GM18951 (cell line): ENCODE measurements at regions not wholly inside any gene's neighbourhood (a gene's known extent, or its start where the extent isn't known, plus 50 kb on each side); places are given as distances from the start of the nearest gene placed in this dataset.

Source experiments
- POLR2A ChIP-seq: IDR thresholded peaks from 4 replicates; pipeline ENCODE4 v1.6.1; 2011; ENCODE audit warnings: mild to moderate bottlenecking; ENCODE audit not compliant: insufficient read length, insufficient read depth; ENCODE audit errors: extremely low read depth
- in situ Hi-C: fragments of 300-500 bp; cut with MboI; formaldehyde crosslinking; loops from one replicate; pipeline ENCODE4 v1.12.0; 2022; ENCODE audit warnings: low sequenced_read_pairs, mixed read lengths, inconsistent platforms; ENCODE audit not compliant: unreplicated experiment

GRCh38 chr22:34070531-34070930 is 150.3 kb upstream of the LARGE1 start:
- no peak for TF ChIP-seq POLR2A
- in situ Hi-C loops: no loop called here

- no peak for TF ChIP-seq POLR2A
- in situ Hi-C loops: no loop called here
These were observed 152.3 kb upstream of the LARGE1 start for GRCh38 chr22:34072585-34072984.

GRCh38 chr22:34080433-34080832 is 160.2 kb upstream of the LARGE1 start:
- TF ChIP-seq POLR2A: no peak
- in situ Hi-C loops: no loop called here

DNA sequence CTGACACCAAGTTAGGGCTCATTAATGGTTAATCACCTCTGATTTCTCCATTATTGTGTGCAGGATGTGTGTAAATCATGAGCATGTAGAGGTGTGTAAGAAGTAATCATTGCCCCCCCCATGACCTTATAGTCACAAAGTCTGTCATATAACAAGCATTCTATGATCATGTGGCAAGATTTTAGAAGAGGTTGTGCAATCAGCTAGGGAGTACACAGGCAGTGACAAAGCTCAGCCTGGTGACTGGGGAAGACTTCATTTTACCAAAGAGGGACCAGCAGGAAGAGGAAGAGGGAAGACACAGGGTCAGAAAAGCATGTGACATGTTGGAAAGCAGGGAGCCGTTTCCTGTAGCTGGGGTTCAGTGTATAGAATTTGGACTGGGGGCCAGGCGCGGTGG is 176.5 kb upstream of the LARGE1 start:
- in situ Hi-C loops: no loop called here
- no peak for TF ChIP-seq POLR2A

DNA sequence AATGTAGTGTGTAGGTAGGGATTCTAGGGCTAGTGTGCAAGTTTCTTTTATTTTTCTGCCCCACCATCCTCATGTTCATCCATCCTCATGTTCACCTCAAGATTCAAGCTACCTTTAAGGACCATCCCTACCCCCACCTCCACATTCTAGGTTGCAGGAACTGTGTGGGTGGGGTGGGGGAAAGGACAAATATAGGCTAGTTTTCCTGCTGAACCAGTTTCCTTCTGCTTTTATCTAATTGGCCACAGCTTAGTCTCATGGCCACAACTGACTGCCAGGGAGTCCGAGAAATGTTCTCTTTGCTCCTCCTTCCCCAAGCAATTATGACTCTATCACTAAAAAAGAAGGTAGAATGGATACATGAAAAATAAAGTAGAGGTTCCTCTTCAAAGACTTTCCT is 179.0 kb upstream of the LARGE1 start:
- in situ Hi-C loops: no loop called here
- TF ChIP-seq POLR2A: no peak

GRCh38 chr22:34102633-34103032 is 182.4 kb upstream of the LARGE1 start:
- no peak for TF ChIP-seq POLR2A
- in situ Hi-C loops: no loop called here

DNA sequence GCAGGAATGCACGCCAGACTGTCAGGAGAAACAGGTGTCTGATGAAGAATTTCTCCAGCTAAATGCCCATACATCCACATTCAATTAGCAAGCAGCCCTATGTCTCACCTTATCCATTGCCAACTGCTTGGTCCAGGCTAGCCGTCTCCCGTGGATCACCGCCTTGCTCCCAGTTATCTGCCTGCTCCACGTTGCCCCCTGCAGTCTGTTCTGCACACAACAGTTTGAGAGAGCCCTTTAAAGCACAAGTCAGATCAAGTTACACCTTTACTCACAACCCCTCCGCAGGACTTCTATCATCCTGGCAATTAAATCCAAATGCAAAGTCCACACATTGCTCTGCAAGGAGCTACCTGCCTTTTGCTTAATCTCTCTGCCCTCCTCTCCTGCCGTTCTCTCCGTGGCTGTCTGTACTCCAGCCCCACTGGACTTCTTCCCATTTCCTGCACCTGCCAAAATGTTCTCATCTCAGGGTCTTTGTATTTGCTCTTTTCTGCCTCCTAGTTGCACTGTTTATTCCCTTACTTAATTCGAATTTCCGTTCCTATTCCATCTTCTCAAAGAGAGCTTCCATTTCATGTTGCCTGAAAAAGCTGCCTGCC is 185.3 kb upstream of the LARGE1 start:
- in situ Hi-C loops: no loop called here
- TF ChIP-seq POLR2A: no peak

DNA sequence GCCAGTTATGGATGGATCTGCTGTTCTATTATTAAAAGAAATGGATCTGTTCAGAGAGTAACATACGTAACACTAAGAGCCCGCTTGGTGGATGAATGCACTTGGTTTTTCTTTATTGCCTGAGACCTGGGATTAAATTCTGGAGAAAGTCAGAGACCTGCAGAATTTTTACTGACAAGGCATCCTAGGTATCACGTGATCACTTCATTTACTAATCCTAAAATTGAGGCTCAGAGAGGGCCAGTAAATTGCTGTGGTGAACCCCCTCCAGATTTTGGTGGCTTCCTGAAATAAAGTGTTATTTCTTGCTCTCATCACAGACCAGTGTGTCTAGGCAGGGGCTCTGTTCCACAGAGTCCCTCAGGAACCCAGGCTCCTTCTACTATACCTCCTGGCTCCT is 187.9 kb upstream of the LARGE1 start:
- in situ Hi-C loops: no loop called here
- TF ChIP-seq POLR2A: no peak

- in situ Hi-C loops: no loop called here
- no peak for TF ChIP-seq POLR2A
These were observed 191.0 kb upstream of the LARGE1 start for GRCh38 chr22:34111210-34111824.

DNA sequence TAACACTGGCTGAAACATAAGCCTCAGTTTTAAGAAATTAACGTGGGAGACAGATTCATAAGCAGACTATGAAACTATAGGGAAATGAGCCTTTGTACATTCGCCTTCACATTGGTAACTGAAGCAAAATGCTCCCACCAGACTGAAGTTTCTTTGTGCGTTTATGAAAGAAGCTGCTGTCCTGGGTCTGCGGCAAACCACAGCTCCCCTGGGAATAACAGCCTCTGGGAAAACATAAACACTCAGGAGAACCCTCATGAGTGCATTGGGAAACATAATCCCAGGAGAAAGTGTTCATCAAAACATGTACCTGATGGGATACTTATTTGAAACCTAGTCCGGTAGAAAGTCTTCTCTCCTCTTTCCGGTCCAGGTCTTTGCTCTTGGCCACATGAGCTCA is 193.1 kb upstream of the LARGE1 start:
- in situ Hi-C loops: no loop called here
- TF ChIP-seq POLR2A: no peak

GRCh38 chr22:34114406-34114805 is 194.1 kb upstream of the LARGE1 start:
- in situ Hi-C loops: no loop called here
- TF ChIP-seq POLR2A: no peak

GRCh38 chr22:34115722-34116121 is 195.4 kb upstream of the LARGE1 start:
- in situ Hi-C loops: no loop called here
- no peak for TF ChIP-seq POLR2A

GRCh38 chr22:34116126-34116525 is 195.8 kb upstream of the LARGE1 start:
- in situ Hi-C loops: no loop called here
- TF ChIP-seq POLR2A: no peak

DNA sequence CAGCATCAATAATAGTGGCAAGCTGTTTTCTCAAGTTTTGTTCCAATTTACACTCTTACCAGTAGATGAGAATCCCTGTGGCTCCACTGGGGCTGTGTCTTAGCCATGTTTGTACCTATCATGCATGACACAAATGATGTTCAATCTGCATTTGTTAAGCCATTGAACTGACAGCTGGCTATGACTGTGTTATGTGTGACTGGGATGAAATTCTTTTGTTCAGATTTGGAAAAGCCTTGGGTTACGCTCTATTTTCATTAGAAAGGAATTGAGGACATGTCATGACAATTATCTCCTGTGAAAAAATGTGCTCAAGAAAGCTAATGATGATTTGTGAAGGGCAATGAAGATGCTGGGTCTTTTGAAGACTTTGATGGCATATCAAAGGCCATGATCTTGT is 201.8 kb upstream of the LARGE1 start:
- in situ Hi-C loops: no loop called here
- TF ChIP-seq POLR2A: no peak
